NCI-H82 (cell line): ENCODE measurements at regions not wholly inside any gene's neighbourhood (a gene's known extent, or its start where the extent isn't known, plus 50 kb on each side); places are given as distances from the start of the nearest gene placed in this dataset.

ENCODE experiments used
- DNase-seq: peaks from one replicate; lab custom pipeline; 2025; lab: John Stamatoyannopoulos, UW

DNA sequence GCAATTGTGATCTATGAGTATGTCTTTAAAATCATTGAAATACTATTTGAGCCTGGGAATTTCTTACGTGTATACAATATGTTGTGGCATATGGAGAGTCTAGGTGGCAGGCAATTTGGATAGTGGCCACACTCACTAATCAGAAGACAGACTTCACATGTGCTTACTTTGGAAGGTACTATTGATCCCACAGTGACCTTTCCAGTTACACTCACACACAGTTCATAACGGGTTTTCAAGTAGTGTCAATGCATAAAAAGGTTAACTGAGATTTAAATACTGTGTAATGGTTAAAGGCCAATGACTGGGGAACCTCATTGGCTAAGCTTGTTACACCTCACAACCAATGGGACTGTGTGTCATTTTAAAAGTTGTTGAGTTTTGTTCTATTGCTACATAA is 783.2 kb downstream of the RPA4 start:
- no peak for DNase-seq

GRCh38 chrX:97668126-97668525 is 784.4 kb downstream of the RPA4 start:
- DNase-seq: no peak

DNA sequence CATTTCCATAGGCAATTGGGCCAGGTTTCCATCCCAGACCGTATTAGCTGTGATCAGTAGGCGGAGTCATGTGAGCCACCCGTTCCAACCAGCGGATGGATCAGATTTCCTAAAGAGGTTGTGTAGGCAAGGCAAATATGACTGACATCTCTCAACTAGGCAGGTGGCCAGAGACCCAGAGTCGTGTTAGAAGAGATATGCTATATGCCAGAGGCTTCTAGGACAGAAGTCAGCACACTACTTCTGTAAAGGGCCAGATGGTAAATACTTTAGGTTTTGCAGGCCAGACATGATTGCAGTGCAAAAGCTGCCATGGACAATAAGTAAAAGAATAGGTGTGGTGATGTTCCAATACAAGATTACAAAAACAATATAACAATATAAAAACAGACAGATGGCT is 788.4 kb downstream of the RPA4 start:
- peak; percentile 23 for DNase-seq

GRCh38 chrX:97672608-97673007 is 788.9 kb downstream of the RPA4 start:
- no peak for DNase-seq

GRCh38 chrX:97673135-97673534 is 789.4 kb downstream of the RPA4 start:
- no peak for DNase-seq

DNA sequence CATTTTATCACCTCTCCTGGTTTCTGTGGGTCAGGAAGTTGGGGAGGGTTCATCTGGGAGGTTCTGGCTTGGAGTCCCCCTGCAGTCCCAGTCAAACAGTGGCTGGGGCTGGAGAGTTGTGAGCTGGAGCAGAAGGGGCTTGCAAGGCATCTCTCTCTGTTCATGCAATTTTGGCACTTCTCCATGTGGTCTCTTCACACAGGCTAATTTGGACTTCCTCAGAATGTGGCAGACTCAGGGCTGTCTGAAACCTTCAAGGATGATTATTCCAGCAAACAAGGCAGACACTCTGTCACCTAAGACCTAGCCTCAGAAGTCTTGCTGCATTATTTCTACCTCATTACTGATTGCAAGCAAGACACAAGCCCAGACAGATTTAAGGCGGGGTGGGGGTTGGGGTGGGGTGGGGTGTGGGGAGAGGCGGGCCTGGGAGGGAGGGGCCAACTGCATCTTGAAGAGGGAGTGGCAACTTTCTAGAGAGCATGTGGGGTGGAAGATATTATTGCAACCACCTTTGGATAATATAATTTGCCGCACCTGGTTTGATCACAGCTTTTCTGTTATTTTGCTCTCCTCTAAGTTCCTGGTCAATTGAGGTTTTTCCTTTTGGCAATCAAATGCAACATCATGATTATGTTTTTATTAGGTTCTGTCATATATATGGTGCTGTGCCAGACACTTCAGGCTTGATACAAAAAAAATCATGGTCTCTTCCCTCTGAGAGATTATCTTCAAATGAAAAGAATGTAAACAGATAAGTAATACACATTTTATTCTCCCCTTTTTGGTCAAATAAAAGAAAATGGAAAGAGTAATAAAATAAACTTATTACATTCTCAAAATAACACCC is 799.5 kb downstream of the RPA4 start:
- DNase-seq: peak; percentile 33

- DNase-seq: peak; percentile 65
Observed at GRCh38 chrX:97685753-97686152, 802.0 kb downstream of the RPA4 start.

DNA sequence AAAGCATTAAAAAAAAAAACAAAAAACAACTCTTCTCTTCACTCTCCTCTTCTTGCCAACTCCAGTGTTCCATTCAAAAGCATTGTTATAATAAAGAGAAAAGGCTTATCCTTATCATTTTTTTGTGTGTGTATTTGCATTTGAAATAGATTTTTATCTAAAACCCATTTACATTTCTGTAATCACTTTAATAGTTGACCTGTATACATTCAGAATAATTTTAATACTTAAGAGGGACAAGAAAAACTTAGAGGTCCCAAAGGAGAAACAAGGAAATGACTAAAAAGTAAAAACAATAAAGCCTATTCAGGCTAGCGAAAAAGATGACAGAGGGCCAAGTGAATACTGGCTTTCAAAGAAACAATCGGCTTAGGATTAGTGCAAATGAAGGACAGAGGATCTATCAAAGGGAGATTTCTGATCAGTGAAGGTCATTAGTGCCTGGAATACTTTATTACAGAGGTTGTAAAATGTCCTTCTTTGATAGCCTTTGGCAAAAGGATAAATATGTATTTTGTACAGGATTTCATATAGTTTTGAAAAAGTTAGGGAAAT is 808.3 kb downstream of the RPA4 start:
- peak; percentile 91 for DNase-seq

GRCh38 chrX:97692575-97692974 is 808.9 kb downstream of the RPA4 start:
- peak; percentile 25 for DNase-seq

GRCh38 chrX:97700547-97700946 is 816.8 kb downstream of the RPA4 start:
- no peak for DNase-seq

DNA sequence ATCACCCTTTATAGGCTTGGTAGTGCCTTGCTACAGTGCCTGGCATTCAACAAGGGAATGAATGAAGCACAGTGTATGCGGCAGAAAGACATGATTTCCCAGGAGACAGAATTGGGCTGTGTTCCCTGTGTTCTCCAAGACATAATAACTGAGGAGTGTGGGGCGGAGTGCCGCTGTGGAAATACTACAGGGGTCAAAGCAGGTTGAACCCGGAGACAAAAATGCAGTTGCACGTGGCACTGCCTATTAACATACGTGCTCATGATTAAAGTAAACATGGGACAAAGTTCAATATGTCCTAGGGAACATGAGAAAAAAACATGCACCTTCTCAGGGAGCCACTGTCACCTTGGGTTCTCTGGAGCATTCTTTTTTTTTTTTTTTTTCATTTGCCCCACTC is 820.8 kb downstream of the RPA4 start:
- no peak for DNase-seq

GRCh38 chrX:97704881-97705280 is 821.2 kb downstream of the RPA4 start:
- DNase-seq: no peak

- DNase-seq: peak; percentile 93
Observed at GRCh38 chrX:97705936-97706335, 822.2 kb downstream of the RPA4 start.

- no peak for DNase-seq
Observed at GRCh38 chrX:97714072-97714471, 830.4 kb downstream of the RPA4 start.

DNA sequence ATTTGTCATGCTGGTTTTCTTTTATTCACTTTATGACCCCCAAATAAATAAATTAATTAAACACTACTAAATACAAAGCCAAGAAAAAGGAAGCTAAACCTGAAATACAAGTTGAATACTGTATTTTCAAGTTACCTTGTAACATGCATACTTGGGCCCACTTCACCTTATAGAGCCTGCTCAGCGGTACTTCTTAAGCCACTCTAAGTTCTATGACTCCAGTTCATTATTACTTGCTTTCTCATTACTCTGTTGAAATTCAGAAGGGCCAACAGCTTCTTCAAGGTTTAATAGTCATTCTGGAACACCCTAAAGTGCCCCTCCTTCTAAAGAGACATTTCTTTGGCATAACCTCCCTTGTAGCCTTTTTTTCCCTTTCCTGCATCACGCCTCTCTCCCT is 844.5 kb downstream of the RPA4 start:
- no peak for DNase-seq

GRCh38 chrX:97740044-97740443 is 856.3 kb downstream of the RPA4 start:
- no peak for DNase-seq

GRCh38 chrX:97740886-97741285 is 857.2 kb downstream of the RPA4 start:
- DNase-seq: no peak

DNA sequence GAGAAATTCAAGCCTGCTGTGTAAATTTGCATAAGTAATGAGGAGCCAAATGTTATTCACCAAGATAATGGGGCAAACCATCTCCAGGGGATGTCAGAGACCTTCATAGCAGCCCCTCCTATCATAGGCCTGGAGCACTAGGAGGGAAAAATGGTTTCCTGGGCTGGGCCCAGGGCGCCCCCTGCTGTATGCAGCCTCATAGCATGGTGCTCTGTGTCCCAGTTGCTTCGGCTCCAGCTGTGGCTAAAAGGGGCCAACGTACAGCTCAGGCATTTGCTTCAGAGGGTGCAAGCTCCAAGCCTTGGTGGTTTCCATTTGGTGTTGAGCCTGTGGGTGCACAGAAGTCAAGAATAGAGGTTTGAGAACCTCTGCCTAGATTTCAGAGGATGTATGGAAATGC is 859.3 kb downstream of the RPA4 start:
- peak; percentile 16 for DNase-seq

DNA sequence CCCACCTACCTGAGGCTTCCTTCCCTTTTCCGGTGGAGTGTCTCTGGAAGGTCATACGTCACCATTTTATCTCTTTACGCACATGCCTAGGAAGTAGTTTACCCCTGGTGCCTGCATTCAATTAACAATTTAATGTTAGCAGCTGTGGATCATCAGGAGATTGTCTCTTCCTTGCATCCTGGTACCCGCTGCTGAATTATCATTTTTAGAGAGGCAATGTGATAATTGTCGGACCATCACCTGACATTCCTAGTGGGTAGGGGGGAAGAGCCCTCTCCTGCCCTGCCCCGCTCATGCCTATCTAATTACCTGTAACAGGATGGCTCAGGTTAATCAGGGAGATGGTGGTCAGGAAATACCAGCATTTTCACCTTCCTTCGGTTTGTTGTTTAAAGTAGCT is 863.6 kb downstream of the RPA4 start:
- no peak for DNase-seq

- DNase-seq: no peak
Observed at GRCh38 chrX:97751016-97751415, 867.3 kb downstream of the RPA4 start.

- no peak for DNase-seq
Observed at GRCh38 chrX:97751735-97752134, 868.0 kb downstream of the RPA4 start.

- DNase-seq: peak; percentile 14
Observed at GRCh38 chrX:97756879-97757278, 873.2 kb downstream of the RPA4 start.

DNA sequence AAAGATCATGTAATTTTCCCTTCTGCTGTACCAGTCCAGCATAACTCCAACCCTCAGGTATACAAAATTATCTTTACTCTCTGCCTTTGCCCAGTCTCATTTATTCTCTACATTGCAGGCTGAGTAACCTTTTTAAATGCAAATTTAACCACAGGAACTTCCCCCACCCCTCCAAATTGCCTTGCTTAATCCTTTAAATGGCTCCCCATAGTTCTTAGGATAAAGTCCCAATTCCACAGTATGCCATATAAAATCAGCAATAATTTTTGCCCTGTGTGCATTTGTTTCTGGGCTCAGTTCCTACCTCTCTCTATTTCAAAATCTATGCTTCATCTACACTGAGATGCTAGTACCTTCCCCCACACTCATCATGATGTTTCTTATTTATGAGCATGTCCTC is 879.7 kb downstream of the RPA4 start:
- no peak for DNase-seq

DNA sequence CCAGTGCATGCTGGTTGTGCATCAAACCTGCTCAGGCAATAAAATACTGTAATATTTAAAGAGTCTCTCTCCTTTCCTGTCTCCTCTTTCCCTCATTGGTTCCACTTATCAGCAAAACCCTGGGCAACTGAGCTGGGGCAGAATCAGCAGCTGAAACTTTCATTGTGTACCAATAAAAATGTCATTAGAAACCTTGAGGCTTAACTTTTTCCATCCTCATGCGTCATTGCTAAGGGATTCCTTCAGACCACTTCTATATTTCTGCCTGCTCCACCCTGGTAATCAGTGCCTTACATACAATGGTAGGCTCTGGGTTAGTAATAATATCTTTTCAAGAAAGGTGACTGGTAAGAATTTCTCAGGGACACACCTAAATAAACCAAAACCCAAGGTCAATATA is 880.3 kb downstream of the RPA4 start:
- DNase-seq: no peak
